ENCODE measurements at regions not wholly inside any gene's neighbourhood (a gene's known extent, or its start where the extent isn't known, plus 50 kb on each side); places are given as distances from the start of the nearest gene placed in this dataset.

- no peak overlapping the region for H3K27ac ChIP-seq
- TF ChIP-seq CTCF (IDR thresholded peaks at IDR 0.05), result no peak
- no peak for DNase-seq (ENCODE audit: low spot score)
These were observed 513.7 kb upstream of the SULF2 start for GRCh38 chr20:48298851-48299484.

GRCh38 chr20:48298433-48298832, 513.2 kb upstream of the SULF2 start:
- Histone ChIP-seq H3K27ac (no peak overlapping the region), H3K4me3 (no peak overlapping the region)
- no peak for DNase-seq (ENCODE audit: low spot score)
- TF ChIP-seq CTCF (IDR thresholded peaks at IDR 0.05), result no peak

More at GRCh38 chr20:48298851-48299484, 513.7 kb upstream of the SULF2 start:
- H3K4me3 ChIP-seq, result no peak overlapping the region

- H3K4me3 ChIP-seq, result no peak overlapping the region
- TF ChIP-seq CTCF (IDR thresholded peaks at IDR 0.05), result no peak
- no peak for DNase-seq (ENCODE audit: low spot score)
- H3K27ac ChIP-seq, result peak overlapping the region; percentile 11 to 65
These were observed 510.7 kb upstream of the SULF2 start for GRCh38 chr20:48295966-48296421.

GRCh38 chr20:48295445-48295903, 510.2 kb upstream of the SULF2 start:
- H3K4me3 ChIP-seq, result no peak overlapping the region
- peak overlapping the region; percentile 11 to 65 for H3K27ac ChIP-seq
- TF ChIP-seq CTCF (IDR thresholded peaks at IDR 0.05), result no peak
- DNase-seq (ENCODE audit: low spot score), result no peak

- no peak for DNase-seq (ENCODE audit: low spot score)
- no peak overlapping the region for H3K4me3 ChIP-seq
- H3K27ac ChIP-seq, result peak overlapping the region; percentile 11 to 65
- TF ChIP-seq CTCF (IDR thresholded peaks at IDR 0.05), result no peak
These were observed 509.7 kb upstream of the SULF2 start for GRCh38 chr20:48294942-48295341.

- Histone ChIP-seq H3K4me3 (no peak overlapping the region), H3K27ac (peak overlapping the region in 1 of 2 donors; percentile 10)
- no peak for DNase-seq (ENCODE audit: low spot score)
- no peak for TF ChIP-seq CTCF (IDR thresholded peaks at IDR 0.05)
These were observed 508.9 kb upstream of the SULF2 start for GRCh38 chr20:48294196-48294595.

- DNase-seq (ENCODE audit: low spot score), result no peak
- no peak overlapping the region for H3K27ac ChIP-seq
- no peak overlapping the region for H3K4me3 ChIP-seq
- no peak for TF ChIP-seq CTCF (IDR thresholded peaks at IDR 0.05)
These were observed 508.4 kb upstream of the SULF2 start for GRCh38 chr20:48293671-48294070.
